ENCODE measurements at regions not wholly inside any gene's neighbourhood (a gene's known extent, or its start where the extent isn't known, plus 50 kb on each side); places are given as distances from the start of the nearest gene placed in this dataset.

GRCh38 chr13:50192272-50192813, 177.1 kb downstream of the KCNRG start:
- no peak for DNase-seq (ENCODE audit: low spot score)

GRCh38 chr13:50195045-50195444, 179.8 kb downstream of the KCNRG start:
- no peak for DNase-seq (ENCODE audit: low spot score)

DNA sequence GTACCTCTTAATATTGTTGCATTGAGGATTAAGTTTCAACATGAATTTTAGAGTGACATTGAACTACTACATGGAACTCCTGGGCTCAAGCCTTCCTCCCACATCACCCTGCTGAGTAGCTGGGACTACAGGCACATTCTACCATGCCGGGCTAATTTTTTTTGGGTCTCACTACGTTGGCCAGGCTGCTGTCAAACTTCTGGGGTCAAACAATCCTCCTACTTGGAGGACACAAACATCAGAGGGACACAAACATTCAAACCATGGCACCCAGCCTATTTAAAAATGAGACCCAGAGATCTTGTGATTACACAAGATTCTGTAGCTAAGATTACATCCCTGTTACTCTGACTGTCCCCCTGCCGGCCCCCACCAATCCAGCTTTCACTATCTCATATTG, 180.9 kb downstream of the KCNRG start:
- DNase-seq (ENCODE audit: low spot score) = no peak

DNA sequence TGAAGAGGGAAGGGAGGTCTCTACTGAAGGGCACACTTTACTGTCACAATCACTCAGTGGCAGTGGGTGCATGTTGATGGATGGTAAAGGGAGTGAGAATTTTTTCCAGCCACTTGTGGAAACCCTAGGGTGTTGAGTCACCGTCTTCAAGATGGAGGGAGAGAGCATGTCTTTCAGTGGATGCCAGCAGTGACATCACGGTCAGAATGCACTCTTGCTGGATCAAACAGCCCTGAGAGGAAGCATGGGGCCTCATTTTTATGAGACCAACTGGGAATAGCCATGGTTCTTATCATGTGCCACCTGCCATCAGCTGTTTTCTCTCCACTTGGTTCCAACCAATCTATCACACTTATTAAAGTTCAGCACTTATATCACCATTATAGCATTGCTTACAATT, 182.5 kb downstream of the KCNRG start:
- DNase-seq (ENCODE audit: low spot score) = peak; percentile 16

DNA sequence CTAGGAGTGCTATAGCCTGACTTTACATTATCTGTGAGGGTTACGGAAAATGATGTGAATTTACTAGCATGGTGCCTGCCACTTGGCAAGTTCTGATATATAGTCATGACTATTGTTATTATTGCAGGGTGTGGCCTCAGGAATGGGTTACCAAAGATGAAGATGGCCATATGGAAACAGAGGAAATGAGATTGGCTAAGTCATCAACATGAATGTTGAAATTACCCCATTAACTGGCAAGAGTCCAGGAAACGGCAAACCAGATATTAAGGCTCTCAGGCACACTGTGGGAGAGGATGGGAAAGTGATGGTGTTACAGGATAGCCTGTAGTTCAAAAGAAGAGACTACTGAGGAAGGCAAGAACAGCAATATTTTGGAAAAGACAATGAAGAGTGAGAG, 183.3 kb downstream of the KCNRG start:
- no peak for DNase-seq (ENCODE audit: low spot score)

DNA sequence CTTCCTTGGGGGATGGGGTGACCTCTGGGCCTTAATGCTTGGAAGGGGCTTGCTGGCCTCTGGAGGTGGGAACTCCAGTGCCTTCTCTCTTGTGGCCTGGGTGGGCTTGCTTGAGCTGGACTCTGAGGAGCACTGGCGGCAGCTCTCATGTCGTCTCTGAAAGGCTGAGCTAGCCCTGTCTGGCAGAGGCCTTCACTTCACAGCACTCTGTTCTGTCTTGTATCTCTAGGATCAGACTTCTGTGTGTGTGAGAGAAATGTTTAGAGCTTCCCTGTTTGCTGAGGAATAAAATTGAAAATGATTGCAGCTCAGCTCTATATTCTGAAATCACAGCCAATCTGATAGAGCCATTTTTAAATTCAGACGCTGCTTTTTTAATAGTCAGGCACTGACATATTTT, 185.3 kb downstream of the KCNRG start:
- DNase-seq (ENCODE audit: low spot score) = peak; percentile 65

DNA sequence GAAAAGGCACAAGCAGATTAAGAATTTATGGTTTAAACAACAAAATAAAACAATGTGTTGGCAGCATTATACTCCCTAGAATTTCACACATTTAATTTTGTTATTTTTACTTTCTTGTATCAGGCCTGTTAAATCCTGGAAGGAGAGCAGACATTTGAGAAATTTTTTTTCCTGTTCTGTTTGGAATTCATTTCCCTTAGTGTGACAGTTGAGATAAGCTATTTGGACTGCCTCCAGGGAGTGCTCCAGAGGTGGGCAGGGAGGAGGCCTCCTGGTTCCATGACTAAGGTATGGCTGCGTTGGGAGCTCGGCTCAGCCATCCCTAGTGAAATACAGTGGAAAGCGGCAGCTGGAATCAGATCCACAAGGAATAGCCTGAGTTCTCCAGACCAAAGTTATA, 185.7 kb downstream of the KCNRG start:
- peak; percentile 41 for DNase-seq (ENCODE audit: low spot score)

- DNase-seq (ENCODE audit: low spot score) = no peak
Observed at GRCh38 chr13:50202485-50202884, 187.2 kb downstream of the KCNRG start.

DNA sequence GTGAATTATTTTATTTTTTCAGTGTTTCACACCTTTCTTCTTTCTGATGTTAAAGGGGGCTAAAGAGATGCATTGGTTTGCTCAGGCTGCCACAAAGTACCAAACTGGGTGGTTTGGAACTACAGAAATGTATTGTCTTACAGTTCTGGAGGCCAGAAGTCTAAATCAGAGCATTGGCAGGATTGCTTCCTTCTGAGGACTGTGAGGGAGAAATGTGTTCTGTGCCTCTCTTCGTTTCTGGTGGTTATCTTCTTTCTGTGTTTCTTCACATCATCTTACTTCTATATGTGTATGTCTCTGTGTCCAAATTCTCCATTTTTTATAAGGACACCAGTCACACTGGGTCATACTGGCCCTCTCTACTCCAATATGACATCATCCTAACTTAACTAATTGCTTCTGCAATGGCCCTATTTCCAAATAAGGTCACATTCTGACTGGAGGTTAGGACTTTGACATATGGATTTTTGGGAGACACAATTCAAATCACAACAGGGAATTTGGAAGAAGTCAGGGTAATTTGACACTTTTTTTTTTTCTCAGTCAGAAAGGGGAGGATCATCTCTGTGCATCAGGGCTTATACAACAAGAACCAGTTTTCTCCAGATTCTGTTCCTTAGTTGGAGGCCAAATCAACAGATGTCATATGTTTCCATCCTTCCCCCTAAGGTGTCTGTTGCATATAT, 188.2 kb downstream of the KCNRG start:
- DNase-seq (ENCODE audit: low spot score) = no peak

DNA sequence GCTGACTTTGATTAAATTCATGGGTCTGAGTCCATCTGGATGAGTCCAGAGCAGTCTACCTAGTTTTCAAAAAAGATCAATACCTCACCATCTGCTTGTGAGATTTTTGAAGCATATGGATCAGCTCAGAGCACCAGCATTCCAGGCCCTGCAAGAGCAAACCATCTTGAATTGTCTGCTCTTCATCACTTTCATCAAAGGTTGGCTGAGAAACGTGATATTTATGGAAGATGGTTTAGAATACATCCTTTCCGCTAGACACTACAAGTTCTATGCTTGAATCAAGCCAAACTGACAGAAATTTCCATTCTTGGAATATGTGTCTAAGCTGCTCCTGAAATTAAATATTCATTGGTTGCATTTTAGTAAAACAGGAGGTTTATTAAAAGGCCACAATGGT, 190.3 kb downstream of the KCNRG start:
- DNase-seq (ENCODE audit: low spot score) = no peak

- peak; percentile 89 for DNase-seq (ENCODE audit: low spot score)
Observed at GRCh38 chr13:50208826-50209335, 193.6 kb downstream of the KCNRG start.

DNA sequence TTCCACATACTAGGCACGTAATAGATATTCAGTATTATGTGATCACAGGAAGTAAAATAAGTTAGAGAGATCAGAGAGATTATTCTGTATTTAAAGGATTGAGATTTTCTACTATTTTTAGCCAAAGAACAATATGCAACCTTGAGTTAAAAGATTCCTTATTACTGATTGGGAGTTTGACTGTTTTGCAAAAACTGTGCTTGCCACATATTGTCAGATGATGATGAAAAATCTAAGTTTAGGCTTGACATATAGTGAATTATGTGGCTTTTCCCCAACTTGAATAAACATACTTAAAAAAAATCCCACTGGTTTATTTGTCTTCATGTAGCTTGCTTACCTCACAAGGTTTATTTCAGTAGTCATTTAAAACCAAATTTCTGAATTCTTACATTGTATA, 194.4 kb downstream of the KCNRG start:
- DNase-seq (ENCODE audit: low spot score) = no peak

GRCh38 chr13:50213526-50213925, 198.3 kb downstream of the KCNRG start:
- DNase-seq (ENCODE audit: low spot score) = no peak

DNA sequence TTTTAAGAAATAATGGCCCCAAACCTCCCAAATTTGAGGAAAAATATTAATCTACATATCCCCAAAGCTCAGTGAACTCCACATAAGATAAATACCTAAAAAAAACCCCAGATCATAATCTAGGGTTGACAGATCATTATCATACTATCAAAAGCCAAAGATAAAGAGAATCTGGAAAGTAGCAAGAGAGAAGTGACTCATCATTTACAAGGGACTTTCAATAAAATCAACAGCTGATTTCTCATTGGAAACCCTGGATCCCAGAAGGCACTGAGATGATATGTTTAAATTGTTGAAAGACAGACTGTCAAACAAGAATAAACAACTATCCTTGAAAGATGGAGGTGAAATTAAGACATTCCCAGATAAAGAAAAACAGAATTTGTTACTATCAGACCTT, 199.3 kb downstream of the KCNRG start:
- no peak for DNase-seq (ENCODE audit: low spot score)

DNA sequence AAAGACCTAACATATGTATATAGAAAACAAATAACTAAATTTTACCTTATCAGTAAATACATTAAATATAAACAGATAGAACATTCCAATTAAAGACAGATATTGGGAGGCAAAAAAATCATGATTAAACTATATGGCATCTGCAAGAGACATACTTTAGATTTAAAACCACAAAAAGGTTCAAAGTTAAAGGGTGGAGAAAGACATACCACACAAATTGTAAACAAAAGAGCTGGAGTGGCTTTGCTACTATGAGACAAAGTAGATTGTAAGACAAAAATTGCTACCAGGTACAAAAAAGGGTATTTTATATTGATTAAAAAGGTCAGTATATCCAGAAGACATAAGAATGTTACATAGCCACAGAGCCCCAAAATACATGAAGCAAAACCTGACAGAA, 200.2 kb downstream of the KCNRG start:
- DNase-seq (ENCODE audit: low spot score) = no peak

DNA sequence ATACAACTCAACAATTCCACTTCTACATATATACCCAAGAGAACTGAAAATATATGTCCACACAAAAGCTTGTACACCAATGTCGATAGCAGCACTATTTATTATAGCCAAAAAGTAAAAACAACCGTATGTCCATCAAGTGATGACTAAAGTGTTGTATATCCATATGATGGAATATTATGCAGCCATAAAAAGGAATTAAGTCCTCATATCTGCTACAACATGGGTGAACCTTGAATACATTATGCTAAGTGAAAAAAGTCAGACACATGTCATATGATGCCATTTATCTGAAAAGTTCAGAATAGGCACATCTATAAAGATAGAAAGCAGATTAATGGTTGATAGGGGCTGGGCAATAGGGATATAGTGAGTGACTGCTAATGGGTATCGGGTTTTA, 204.5 kb downstream of the KCNRG start:
- DNase-seq (ENCODE audit: low spot score) = no peak

GRCh38 chr13:50220938-50221337, 205.7 kb downstream of the KCNRG start:
- DNase-seq (ENCODE audit: low spot score) = no peak

- peak; percentile 80 for DNase-seq (ENCODE audit: low spot score)
Observed at GRCh38 chr13:50222569-50223332, 207.5 kb downstream of the KCNRG start.

DNA sequence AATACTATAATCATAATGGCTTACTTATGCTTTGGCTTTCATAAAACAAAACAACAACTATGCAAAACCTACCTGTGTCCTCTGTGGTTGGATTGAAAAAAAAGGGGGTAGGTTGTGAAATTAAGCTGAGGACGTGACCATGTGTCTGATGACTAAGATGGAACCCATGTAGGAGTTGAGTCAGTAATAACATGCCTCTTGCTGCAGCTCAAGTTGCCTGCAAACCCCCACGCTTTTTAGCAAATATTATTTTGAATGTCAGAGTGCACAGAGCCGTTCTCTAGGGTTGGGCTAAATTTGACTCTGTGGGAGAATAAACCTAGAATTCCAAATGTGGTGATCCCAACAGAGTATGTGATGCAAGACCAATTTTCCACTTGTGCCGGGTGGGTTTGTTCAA, 209.3 kb downstream of the KCNRG start:
- DNase-seq (ENCODE audit: low spot score) = no peak

- no peak for DNase-seq (ENCODE audit: low spot score)
Observed at GRCh38 chr13:50225193-50226155, 210.2 kb downstream of the KCNRG start.

- peak; percentile 66 for DNase-seq (ENCODE audit: low spot score)
Observed at GRCh38 chr13:50226515-50227155, 211.4 kb downstream of the KCNRG start.

All from umbilical cord (tissue), 1 donor.